ENCODE measurements at regions not wholly inside any gene's neighbourhood (a gene's known extent, or its start where the extent isn't known, plus 50 kb on each side); places are given as distances from the start of the nearest gene placed in this dataset.

GRCh38 chr16:79808731-79809130 lies 208.2 kb upstream of the MAF start:
- ATAC-seq, result no peak
- no peaks in the 10 kb centered on the region for H3K4me1 ChIP-seq
- H3K4me3 ChIP-seq, result no peak overlapping the region
- H3K36me3 ChIP-seq, result no peaks in the 10 kb centered on the region
- no peak overlapping the region for H3K27ac ChIP-seq
- intact Hi-C loops (cut with DNase I), result no loop called here
- DNase-seq, result no peak
- WGBS, 4 donors, result 79 to 92% (median 82%) methylated on average over 3 of the region's 3 CpGs
- no peak for TF ChIP-seq POLR2A (IDR thresholded peaks at IDR 0.05)
- TF ChIP-seq CTCF (IDR thresholded peaks at IDR 0.05), result no peak
- peaks cover 0 to 10% (median 0%) of the 10 kb centered on the region in 9 donors for H3K27me3 ChIP-seq
- H3K9me3 ChIP-seq, result peaks cover 0 to 4% (median 0%) of the 10 kb centered on the region in 12 donors

GRCh38 chr16:79806757-79807156 lies 206.2 kb upstream of the MAF start:
- DNase-seq (no peak), ATAC-seq (no peak)
- H3K9me3 ChIP-seq, result peaks cover 0 to 4% (median 0%) of the 10 kb centered on the region in 12 donors
- WGBS, 4 donors, result 83 to 94% (median 91%) methylated on average over 4 of the region's 4 CpGs
- no peaks in the 10 kb centered on the region for H3K36me3 ChIP-seq
- intact Hi-C loops (cut with DNase I), result no loop called here
- no peaks in the 10 kb centered on the region for H3K4me1 ChIP-seq
- H3K27ac ChIP-seq, result no peak overlapping the region
- TF ChIP-seq CTCF (IDR thresholded peaks at IDR 0.05), result no peak
- no peak for TF ChIP-seq POLR2A (IDR thresholded peaks at IDR 0.05)
- peaks cover 0 to 4% (median 0%) of the 10 kb centered on the region in 9 donors for H3K27me3 ChIP-seq
- H3K4me3 ChIP-seq, result no peak overlapping the region

- intact Hi-C loops (cut with DNase I), result no loop called here
These were observed 205.1 kb upstream of the MAF start for GRCh38 chr16:79805621-79806020.

GRCh38 chr16:79801646-79802045 lies 201.1 kb upstream of the MAF start:
- ATAC-seq, result no peak
- intact Hi-C loops (cut with DNase I), result no loop called here

More at GRCh38 chr16:79805621-79806020, 205.1 kb upstream of the MAF start:
- H3K27me3 ChIP-seq, result peaks cover 0 to 4% (median 0%) of the 10 kb centered on the region in 9 donors
- ATAC-seq (no peak), DNase-seq (no peak)
- no peak overlapping the region for H3K27ac ChIP-seq
- TF ChIP-seq CTCF (IDR thresholded peaks at IDR 0.05), result no peak
- no peak for TF ChIP-seq POLR2A (IDR thresholded peaks at IDR 0.05)
- H3K36me3 ChIP-seq, result no peaks in the 10 kb centered on the region
- H3K4me3 ChIP-seq, result no peak overlapping the region
- WGBS, 4 donors, result 69 to 75% (median 70%) methylated on average over 2 of the region's 2 CpGs
- H3K9me3 ChIP-seq, result peaks cover 0 to 4% (median 0%) of the 10 kb centered on the region in 12 donors
- no peaks in the 10 kb centered on the region for H3K4me1 ChIP-seq

More at GRCh38 chr16:79801646-79802045, 201.1 kb upstream of the MAF start:
- Histone ChIP-seq H3K27me3 (peaks cover 0 to 4% (median 0%) of the 10 kb centered on the region in 9 donors), H3K36me3 (no peaks in the 10 kb centered on the region), H3K9me3 (no peaks in the 10 kb centered on the region), H3K4me3 (no peak overlapping the region), H3K4me1 (no peaks in the 10 kb centered on the region), H3K27ac (no peak overlapping the region)
- 74 to 83% (median 80%) methylated on average over 5 of the region's 5 CpGs for whole genome bisulfite sequencing, 4 donors
- TF ChIP-seq POLR2A (IDR thresholded peaks at IDR 0.05) (no peak), CTCF (IDR thresholded peaks at IDR 0.05) (no peak)
- DNase-seq, result no peak
